ENCODE measurements at regions not wholly inside any gene's neighbourhood (a gene's known extent, or its start where the extent isn't known, plus 50 kb on each side); places are given as distances from the start of the nearest gene placed in this dataset.

- FAIRE-seq, result no peak
- intact Hi-C loops (cut with micrococcal nuclease), result no loop called here
- Histone ChIP-seq H3K9ac (ENCODE audit: insufficient read depth in 1 of 2, low read depth in 2 of 2, low read length in 2 of 2) (no peak overlapping the region), H3K9me3 (replicated peaks; ENCODE audit: control insufficient read depth, insufficient read depth, low read depth, low read length) (no peaks in the 10 kb centered on the region), H3K4me2 (ENCODE audit: insufficient read depth, low read length) (no peak overlapping the region), H3K4me3 (no peak overlapping the region), H3K9me1 (ENCODE audit: control insufficient read depth, insufficient read depth, low read length) (no peaks in the 10 kb centered on the region), H3K4me1 (replicated peaks in 1 of 2; ENCODE audit: control insufficient read depth in 2 of 2, insufficient read depth in 2 of 2, low read length in 2 of 2) (peaks cover 0 to 4% of the 10 kb centered on the region in 2 experiments; a peak in 3 of 5 replicates), H3K36me3 (ENCODE audit: control insufficient read depth, insufficient read depth, low read length) (no peaks in the 10 kb centered on the region), H3K27ac (ENCODE audit: extremely low read depth, low read depth, low read length) (no peak overlapping the region), H2AFZ (ENCODE audit: low read depth, low read length) (no peak overlapping the region), H3K79me2 (ENCODE audit: control insufficient read depth, insufficient read depth, low read length) (no peaks in the 10 kb centered on the region), H3K27me3 (ENCODE audit: control insufficient read depth in 2 of 2, insufficient read depth in 2 of 2, low read length in 2 of 2) (peaks cover 22 to 27% of the 10 kb centered on the region in 2 experiments), H4K20me1 (replicated peaks; ENCODE audit: control insufficient read depth, insufficient read depth, low read length) (no peaks in the 10 kb centered on the region)
- no peak for TF ChIP-seq ZNF212 (CRISPR knock-in tag; IDR thresholded peaks at IDR 0.05)
- no peak for TF ChIP-seq IFI16 (CRISPR knock-in tag; IDR thresholded peaks at IDR 0.05)
- no peak for TF ChIP-seq KHSRP (IDR thresholded peaks at IDR 0.05)
- TF ChIP-seq EZH2 (IDR thresholded peaks at IDR 0.05; ENCODE audit: borderline replicate concordance, low read depth, low read length), result no peak
- TF ChIP-seq ZNF584 (CRISPR knock-in tag; IDR thresholded peaks at IDR 0.05; ENCODE audit: low read depth), result no peak
- TF ChIP-seq SMARCC2 (IDR thresholded peaks at IDR 0.05; ENCODE audit: low read depth), result no peak
- no peak for TF ChIP-seq FOXJ2 (tag; IDR thresholded peaks at IDR 0.05)
- no peak for TF ChIP-seq TRIM28 (IDR thresholded peaks at IDR 0.05)
- no peak for TF ChIP-seq CCNT2 (IDR thresholded peaks at IDR 0.05; ENCODE audit: borderline replicate concordance, extremely low read depth, insufficient read length, low read depth, low read length)
- no peak for TF ChIP-seq DIDO1 (tag; IDR thresholded peaks at IDR 0.05; ENCODE audit: low read depth)
- TF ChIP-seq TEAD1 (CRISPR knock-in tag; IDR thresholded peaks at IDR 0.05), result no peak
- no peak for TF ChIP-seq MTA3 (IDR thresholded peaks at IDR 0.05; ENCODE audit: borderline replicate concordance)
- TF ChIP-seq GTF2E2 (tag; IDR thresholded peaks at IDR 0.05), result no peak
- no peak for TF ChIP-seq NBN (IDR thresholded peaks at IDR 0.05; ENCODE audit: low read depth)
- TF ChIP-seq ZNF398 (CRISPR knock-in tag; IDR thresholded peaks at IDR 0.05), result no peak
- no peak for TF ChIP-seq ZNF3 (CRISPR knock-in tag; IDR thresholded peaks at IDR 0.05)
- no peak for TF ChIP-seq KLF16 (IDR thresholded peaks at IDR 0.05)
- TF ChIP-seq PCBP1 (IDR thresholded peaks at IDR 0.05; ENCODE audit: low read depth, low read length, poor library complexity, severe bottlenecking), result no peak
- TF ChIP-seq BCL6 (CRISPR knock-in tag; IDR thresholded peaks at IDR 0.05), result no peak
- TF ChIP-seq PHTF2 (CRISPR knock-in tag; IDR thresholded peaks at IDR 0.05), result no peak
- POLR2A ChIA-PET, result no interaction called here
- no peak for DNase-seq (ENCODE audit: extremely low read depth in 1 of 4, low spot score in 3 of 4)
- ATAC-seq, result no peak
- in situ Hi-C loops (cut with MboI), result no loop called here
- 4% methylated on average over 3 of the region's 3 CpGs for WGBS (ENCODE audit: insufficient coverage, low coverage, missing lambda C conversion rate)
- CTCF ChIA-PET (ENCODE audit: low intra/inter-chr PET ratio), result no interaction called here
- no TSS peak for BruUV-seq (replicated peaks)
These were observed 55.8 kb upstream of the KIF5B start for GRCh38 chr10:32112055-32112454.

Measured in K562 (cell line).